Mesenchymal stem cell (in vitro differentiated cells and primary cell): ENCODE measurements at regions not wholly inside any gene's neighbourhood (a gene's known extent, or its start where the extent isn't known, plus 50 kb on each side); places are given as distances from the start of the nearest gene placed in this dataset.

Experiments
- DNase-seq: peaks from one replicate; pipeline ENCODE4 v3.0.0-alpha.2; 2013
- H2AFZ ChIP-seq: one replicate; pipeline ENCODE4 v1.6.1; 2013; ENCODE audit warnings: low read depth, mild to moderate bottlenecking, control low read depth, inconsistent platforms, low read length, moderate library complexity
- H2AK5ac ChIP-seq: 2 replicates; pipeline ENCODE4 v1.6.1; 2013; ENCODE audit warnings: low read length, moderate library complexity, mild to moderate bottlenecking, inconsistent platforms; ENCODE audit not compliant: severe bottlenecking
- H2BK120ac ChIP-seq: one replicate; pipeline ENCODE4 v1.6.1; 2013; ENCODE audit warnings: low read depth, mild to moderate bottlenecking, inconsistent platforms, low read length, moderate library complexity
- H2BK12ac ChIP-seq, 2 experiments: one replicate each; pipeline ENCODE4 v1.6.1; 2013; ENCODE audit warnings: inconsistent platforms in 2 of 2, low read length in 2 of 2, mild to moderate bottlenecking in 2 of 2, moderate library complexity in 2 of 2, control low read depth in 1 of 2
- H2BK15ac ChIP-seq: one replicate; pipeline ENCODE4 v1.6.1; 2013; ENCODE audit warnings: mild to moderate bottlenecking, low read depth, inconsistent platforms; ENCODE audit not compliant: poor library complexity, severe bottlenecking
- H2BK5ac ChIP-seq: 2 replicates; pipeline ENCODE4 v1.6.1; 2013; ENCODE audit warnings: low read depth, mild to moderate bottlenecking, low read length, control low read depth, inconsistent platforms; ENCODE audit not compliant: poor library complexity, severe bottlenecking
- H3K14ac ChIP-seq, 2 experiments: one replicate each; pipeline ENCODE4 v1.6.1; 2013; ENCODE audit warnings: inconsistent platforms in 2 of 2, low read length in 2 of 2, control low read depth in 1 of 2, mild to moderate bottlenecking in 1 of 2, moderate library complexity in 1 of 2
- H3K18ac ChIP-seq, 2 experiments: one replicate each; pipeline ENCODE4 v1.6.1; 2013; ENCODE audit warnings: inconsistent platforms in 2 of 2, low read length in 2 of 2, control low read depth in 1 of 2, low read depth in 1 of 2, mild to moderate bottlenecking in 1 of 2
- H3K23ac ChIP-seq, 2 experiments: one replicate each; pipeline ENCODE4 v1.6.1; 2013; ENCODE audit warnings: inconsistent platforms in 2 of 2, low read length in 2 of 2, mild to moderate bottlenecking in 2 of 2, moderate library complexity in 2 of 2, control low read depth in 1 of 2
- H3K27ac ChIP-seq: 2 replicates; pipeline ENCODE4 v1.5.1; 2013; ENCODE audit warnings: mild to moderate bottlenecking, moderate library complexity, low read length, control low read depth, inconsistent platforms; ENCODE audit not compliant: poor library complexity, severe bottlenecking
- H3K27me3 ChIP-seq, 2 experiments: 2 replicates each; pipeline versions ENCODE4 v1.6.1 to v1.7.0; 2013; ENCODE audit warnings: low read length in 2 of 2, mild to moderate bottlenecking in 2 of 2, moderate library complexity in 2 of 2, control low read depth in 1 of 2, inconsistent platforms in 1 of 2; ENCODE audit not compliant: control insufficient read depth in 1 of 2, insufficient read depth in 1 of 2
- H3K36me3 ChIP-seq, 2 experiments: 2 replicates each; pipeline versions ENCODE4 v1.6.1 to v1.7.0; 2013; ENCODE audit warnings: low read length in 2 of 2, control low read depth in 1 of 2, inconsistent platforms in 1 of 2, low read depth in 1 of 2, mild to moderate bottlenecking in 1 of 2; ENCODE audit not compliant: insufficient read depth in 2 of 2, control insufficient read depth in 1 of 2
- H3K4ac ChIP-seq, 2 experiments: one replicate each; pipeline ENCODE4 v1.6.1; 2013; ENCODE audit warnings: inconsistent platforms in 2 of 2, low read length in 2 of 2, mild to moderate bottlenecking in 2 of 2, moderate library complexity in 2 of 2, control low read depth in 1 of 2, low read depth in 1 of 2
- H3K4me1 ChIP-seq: 2 replicates; pipeline ENCODE4 v1.6.1; 2013; ENCODE audit warnings: low read depth, low read length, control low read depth; ENCODE audit not compliant: control insufficient read depth, insufficient read depth
- H3K4me2 ChIP-seq: 2 replicates; pipeline ENCODE4 v1.6.1; 2013; ENCODE audit warnings: low read length, mild to moderate bottlenecking, inconsistent platforms; ENCODE audit not compliant: poor library complexity, severe bottlenecking
- H3K4me3 ChIP-seq, 2 experiments: 2 replicates each; pipeline versions ENCODE4 v1.5.1 to v1.7.0; 2013; ENCODE audit warnings: low read length in 2 of 2, mild to moderate bottlenecking in 2 of 2, control low read depth in 1 of 2, low read depth in 1 of 2; ENCODE audit not compliant: insufficient read depth in 1 of 2
- H3K79me1 ChIP-seq: replicated peaks from 2 replicates; pipeline ENCODE4 v1.6.1; 2013; ENCODE audit warnings: mild to moderate bottlenecking, control low read depth, low read length, inconsistent platforms; ENCODE audit not compliant: poor library complexity, severe bottlenecking
- H3K9ac ChIP-seq: 2 replicates; pipeline ENCODE4 v1.7.0; 2013; ENCODE audit warnings: mild to moderate bottlenecking, low read length, moderate library complexity
- H3K9me3 ChIP-seq: 2 replicates; pipeline ENCODE4 v1.7.0; 2013; ENCODE audit warnings: mild to moderate bottlenecking, low read length; ENCODE audit not compliant: control insufficient read depth
- H4K8ac ChIP-seq: one replicate; pipeline ENCODE4 v1.6.1; 2013; ENCODE audit warnings: inconsistent platforms, mild to moderate bottlenecking, low read length, moderate library complexity
- H4K91ac ChIP-seq: one replicate; pipeline ENCODE4 v1.6.1; 2013; ENCODE audit warnings: mild to moderate bottlenecking, low read length, inconsistent platforms
- WGBS: methylation state at CpG from one replicate; pipeline ENCODE4 v1.1.7; 2013; ENCODE audit warnings: mixed read lengths; 5-methylcytosine and 5-hydroxymethylcytosine counted together

GRCh38 chr4:54368281-54369265 is 139.5 kb downstream of the PDGFRA start:
- Histone ChIP-seq H3K4ac (peak overlapping the region in 1 of 2 experiments; percentile 20), H2BK5ac (no peak overlapping the region), H2AK5ac (no peak overlapping the region), H3K36me3 (no peaks in the 10 kb centered on the region), H3K27ac (no peak overlapping the region), H3K9me3 (no peaks in the 10 kb centered on the region), H2BK120ac (no peak overlapping the region), H2BK15ac (no peak overlapping the region), H3K14ac (no peak overlapping the region), H3K4me3 (no peak overlapping the region), H3K4me2 (no peak overlapping the region), H3K27me3 (peaks cover 0 to 48% of the 10 kb centered on the region in 2 experiments), H3K79me1 (no peaks in the 10 kb centered on the region), H2AFZ (no peak overlapping the region), H3K18ac (peak overlapping the region; percentile 68 to 72), H3K9ac (no peak overlapping the region), H3K4me1 (no peaks in the 10 kb centered on the region), H2BK12ac (peak overlapping the region; percentile 6 to 90), H4K91ac (peak overlapping the region; percentile 74), H3K23ac (no peak overlapping the region), H4K8ac (no peak overlapping the region)
- peak; percentile 83 for DNase-seq
- WGBS, result 47% methylated on average over 4 of the region's 6 CpGs

- no peak overlapping the region for H2AFZ ChIP-seq
- H3K27ac ChIP-seq, result no peak overlapping the region
- H3K9ac ChIP-seq, result no peak overlapping the region
- no peak overlapping the region for H2AK5ac ChIP-seq
- H3K79me1 ChIP-seq, result no peaks in the 10 kb centered on the region
- H3K4ac ChIP-seq, result no peak overlapping the region
- H2BK15ac ChIP-seq, result no peak overlapping the region
- H3K4me1 ChIP-seq, result no peaks in the 10 kb centered on the region
- no peak overlapping the region for H4K91ac ChIP-seq
- WGBS, result 49% methylated on average over 3 of the region's 3 CpGs
- DNase-seq, result peak; percentile 50
- peak overlapping the region in 1 of 2 experiments; percentile 65 for H2BK12ac ChIP-seq
- no peak overlapping the region for H3K23ac ChIP-seq
- peak overlapping the region in 1 of 2 experiments; percentile 87 for H3K18ac ChIP-seq
- H3K36me3 ChIP-seq, result no peaks in the 10 kb centered on the region
- H3K4me3 ChIP-seq, result no peak overlapping the region
- no peak overlapping the region for H2BK5ac ChIP-seq
- H3K9me3 ChIP-seq, result no peaks in the 10 kb centered on the region
- peaks cover 0 to 38% of the 10 kb centered on the region in 2 experiments for H3K27me3 ChIP-seq
- H3K4me2 ChIP-seq, result no peak overlapping the region
- no peak overlapping the region for H4K8ac ChIP-seq
- H3K14ac ChIP-seq, result no peak overlapping the region
- H2BK120ac ChIP-seq, result no peak overlapping the region
Measured at GRCh38 chr4:54371173-54371572, 142.1 kb downstream of the PDGFRA start.

- WGBS, result 100% methylated on average over 1 of the region's 2 CpGs
- H2BK12ac ChIP-seq, result no peak overlapping the region
- no peak for DNase-seq
- H3K4me3 ChIP-seq, result no peak overlapping the region
- no peak overlapping the region for H2AFZ ChIP-seq
- H3K18ac ChIP-seq, result no peak overlapping the region
- H2AK5ac ChIP-seq, result no peak overlapping the region
- no peaks in the 10 kb centered on the region for H3K79me1 ChIP-seq
- no peak overlapping the region for H3K14ac ChIP-seq
- H3K27me3 ChIP-seq, result peaks cover 0 to 37% of the 10 kb centered on the region in 2 experiments
- no peak overlapping the region for H4K91ac ChIP-seq
- H2BK15ac ChIP-seq, result no peak overlapping the region
- H3K36me3 ChIP-seq, result no peaks in the 10 kb centered on the region
- no peaks in the 10 kb centered on the region for H3K4me1 ChIP-seq
- no peak overlapping the region for H3K27ac ChIP-seq
- no peak overlapping the region for H2BK5ac ChIP-seq
- no peak overlapping the region for H3K4me2 ChIP-seq
- no peak overlapping the region for H2BK120ac ChIP-seq
- no peak overlapping the region for H3K4ac ChIP-seq
- H4K8ac ChIP-seq, result no peak overlapping the region
- H3K9ac ChIP-seq, result no peak overlapping the region
- no peaks in the 10 kb centered on the region for H3K9me3 ChIP-seq
- H3K23ac ChIP-seq, result no peak overlapping the region
Measured at GRCh38 chr4:54372951-54373350, 143.9 kb downstream of the PDGFRA start.

- H3K18ac ChIP-seq, result no peak overlapping the region
- peaks cover 0 to 30% of the 10 kb centered on the region in 2 experiments for H3K27me3 ChIP-seq
- no peak overlapping the region for H2AK5ac ChIP-seq
- H3K4me3 ChIP-seq, result no peak overlapping the region
- no peaks in the 10 kb centered on the region for H3K9me3 ChIP-seq
- H2BK120ac ChIP-seq, result peak overlapping the region; percentile 27
- no peak overlapping the region for H2BK12ac ChIP-seq
- no peak overlapping the region for H3K4me2 ChIP-seq
- no peak overlapping the region for H2BK5ac ChIP-seq
- H3K79me1 ChIP-seq, result no peaks in the 10 kb centered on the region
- DNase-seq, result no peak
- H3K36me3 ChIP-seq, result no peaks in the 10 kb centered on the region
- 94% methylated on average over 4 of the region's 4 CpGs for WGBS
- no peak overlapping the region for H4K91ac ChIP-seq
- no peak overlapping the region for H3K27ac ChIP-seq
- no peak overlapping the region for H3K14ac ChIP-seq
- H3K4me1 ChIP-seq, result no peaks in the 10 kb centered on the region
- H3K4ac ChIP-seq, result no peak overlapping the region
- no peak overlapping the region for H4K8ac ChIP-seq
- peak overlapping the region in 1 of 2 experiments; percentile 60 for H3K23ac ChIP-seq
- H2BK15ac ChIP-seq, result no peak overlapping the region
- no peak overlapping the region for H3K9ac ChIP-seq
- H2AFZ ChIP-seq, result no peak overlapping the region
Measured at GRCh38 chr4:54373718-54374210, 144.7 kb downstream of the PDGFRA start.
